ENCODE measurements at regions not wholly inside any gene's neighbourhood (a gene's known extent, or its start where the extent isn't known, plus 50 kb on each side); places are given as distances from the start of the nearest gene placed in this dataset.

DNA sequence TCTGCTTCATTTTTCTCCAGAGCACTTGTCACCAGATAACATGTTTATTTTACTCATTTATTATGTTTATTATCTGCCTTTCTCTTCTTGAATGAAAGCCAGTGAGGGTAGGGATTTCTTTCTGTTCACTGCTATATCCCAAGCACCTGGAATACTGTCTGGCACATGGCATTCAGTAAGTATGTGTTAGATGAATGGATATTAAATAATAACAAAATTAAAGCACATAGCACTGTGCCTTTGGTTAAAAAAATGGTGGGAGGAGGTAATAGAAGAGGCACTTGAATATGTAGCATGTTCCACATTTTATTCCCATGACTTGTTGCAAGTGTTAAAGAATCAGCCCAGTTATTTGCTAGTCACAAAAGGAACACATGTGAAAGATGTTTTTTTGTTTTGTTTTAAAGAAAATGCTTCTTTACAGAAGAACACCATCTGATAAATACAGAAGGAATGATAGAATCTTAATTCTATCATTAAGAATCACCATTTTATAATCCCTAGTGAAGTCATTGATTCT is 151.0 kb downstream of the DLEU7 start:
- Histone ChIP-seq H3K9ac (ENCODE audit: low read length) (no peak overlapping the region), H3K4me3 (ENCODE audit: low read depth in 1 of 2, low read length in 2 of 2) (no peak overlapping the region), H3K9me3 (ENCODE audit: low read length) (no peaks in the 10 kb centered on the region), H3K27me3 (ENCODE audit: control insufficient read depth in 1 of 2, insufficient read depth in 2 of 2, low read length in 2 of 2) (no peaks in the 10 kb centered on the region), H3K36me3 (ENCODE audit: insufficient read depth, low read length) (no peaks in the 10 kb centered on the region), H3K27ac (ENCODE audit: low read depth, low read length) (no peak overlapping the region), H3K4me1 (ENCODE audit: insufficient read depth, low read length) (peaks cover 13% of the 10 kb centered on the region)

DNA sequence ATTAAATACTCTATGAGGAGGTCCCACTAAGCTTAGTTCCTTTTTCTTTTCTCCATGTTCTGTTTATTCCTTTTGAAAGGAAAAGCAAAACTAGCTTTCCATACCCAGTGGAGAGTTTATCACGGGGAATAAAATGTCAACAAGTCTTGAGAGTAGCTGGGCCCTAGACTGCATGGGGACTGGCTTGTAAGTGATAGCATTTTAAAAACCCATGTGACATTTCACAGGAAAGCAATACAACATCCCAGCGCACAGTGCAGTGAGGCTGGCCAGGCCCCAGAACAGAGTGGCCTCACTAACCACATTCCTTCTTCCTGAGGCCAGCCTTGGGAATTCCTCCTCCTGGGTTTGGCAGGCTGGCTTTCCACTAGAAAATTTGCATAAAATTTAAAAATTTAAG is 149.8 kb downstream of the DLEU7 start:
- Histone ChIP-seq H3K9ac (ENCODE audit: low read length) (no peak overlapping the region), H3K9me3 (ENCODE audit: low read length) (no peaks in the 10 kb centered on the region), H3K36me3 (ENCODE audit: insufficient read depth, low read length) (no peaks in the 10 kb centered on the region), H3K4me1 (ENCODE audit: insufficient read depth, low read length) (peaks cover 13% of the 10 kb centered on the region), H3K4me3 (ENCODE audit: low read depth in 1 of 2, low read length in 2 of 2) (no peak overlapping the region), H3K27ac (ENCODE audit: low read depth, low read length) (no peak overlapping the region), H3K27me3 (ENCODE audit: control insufficient read depth in 1 of 2, insufficient read depth in 2 of 2, low read length in 2 of 2) (no peaks in the 10 kb centered on the region)

- Histone ChIP-seq H3K9me3 (ENCODE audit: low read length) (no peaks in the 10 kb centered on the region), H3K9ac (ENCODE audit: low read length) (no peak overlapping the region), H3K4me1 (ENCODE audit: insufficient read depth, low read length) (peaks cover 6% of the 10 kb centered on the region), H3K27me3 (ENCODE audit: control insufficient read depth in 1 of 2, insufficient read depth in 2 of 2, low read length in 2 of 2) (no peaks in the 10 kb centered on the region), H3K4me3 (ENCODE audit: low read depth in 1 of 2, low read length in 2 of 2) (no peak overlapping the region), H3K27ac (ENCODE audit: low read depth, low read length) (no peak overlapping the region), H3K36me3 (ENCODE audit: insufficient read depth, low read length) (no peaks in the 10 kb centered on the region)
Observed at GRCh38 chr13:50697746-50698539, 145.5 kb downstream of the DLEU7 start.

GRCh38 chr13:50699874-50700663 is 143.4 kb downstream of the DLEU7 start:
- Histone ChIP-seq H3K4me1 (ENCODE audit: insufficient read depth, low read length) (no peaks in the 10 kb centered on the region), H3K4me3 (ENCODE audit: low read depth in 1 of 2, low read length in 2 of 2) (no peak overlapping the region), H3K36me3 (ENCODE audit: insufficient read depth, low read length) (no peaks in the 10 kb centered on the region), H3K9ac (ENCODE audit: low read length) (no peak overlapping the region), H3K27me3 (ENCODE audit: control insufficient read depth in 1 of 2, insufficient read depth in 2 of 2, low read length in 2 of 2) (no peaks in the 10 kb centered on the region), H3K9me3 (ENCODE audit: low read length) (no peaks in the 10 kb centered on the region), H3K27ac (ENCODE audit: low read depth, low read length) (no peak overlapping the region)

- Histone ChIP-seq H3K4me3 (ENCODE audit: low read depth in 1 of 2, low read length in 2 of 2) (no peak overlapping the region), H3K9ac (ENCODE audit: low read length) (no peak overlapping the region), H3K9me3 (ENCODE audit: low read length) (no peaks in the 10 kb centered on the region), H3K36me3 (ENCODE audit: insufficient read depth, low read length) (no peaks in the 10 kb centered on the region), H3K27me3 (ENCODE audit: control insufficient read depth in 1 of 2, insufficient read depth in 2 of 2, low read length in 2 of 2) (no peaks in the 10 kb centered on the region), H3K4me1 (ENCODE audit: insufficient read depth, low read length) (no peaks in the 10 kb centered on the region), H3K27ac (ENCODE audit: low read depth, low read length) (no peak overlapping the region)
Observed at GRCh38 chr13:50700664-50701305, 142.7 kb downstream of the DLEU7 start.

DNA sequence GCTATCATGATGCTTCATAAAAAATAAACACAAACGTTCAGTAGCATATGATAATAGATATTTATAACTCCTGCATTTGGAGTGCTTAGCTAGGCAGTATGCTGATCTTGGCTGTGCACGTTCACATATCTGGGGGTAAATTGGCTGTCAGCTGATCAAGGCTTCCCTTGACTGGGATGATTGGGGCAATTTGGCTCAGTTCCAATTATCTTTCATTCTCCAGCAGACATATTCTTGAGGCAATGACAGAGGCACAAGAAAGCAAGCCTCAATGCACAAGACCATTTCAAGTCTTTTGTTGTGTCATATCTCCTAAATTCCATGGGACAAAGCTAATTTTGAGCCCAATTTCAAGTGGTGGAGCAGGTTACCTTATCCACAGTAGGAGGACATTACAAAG is 142.0 kb downstream of the DLEU7 start:
- no peaks in the 10 kb centered on the region for H3K27me3 ChIP-seq (ENCODE audit: control insufficient read depth in 1 of 2, insufficient read depth in 2 of 2, low read length in 2 of 2)
- H3K36me3 ChIP-seq (ENCODE audit: insufficient read depth, low read length): no peaks in the 10 kb centered on the region
- no peaks in the 10 kb centered on the region for H3K9me3 ChIP-seq (ENCODE audit: low read length)
- no peak overlapping the region for H3K27ac ChIP-seq (ENCODE audit: low read depth, low read length)
- no peaks in the 10 kb centered on the region for H3K4me1 ChIP-seq (ENCODE audit: insufficient read depth, low read length)
- H3K4me3 ChIP-seq (ENCODE audit: low read depth in 1 of 2, low read length in 2 of 2): no peak overlapping the region
- no peak overlapping the region for H3K9ac ChIP-seq (ENCODE audit: low read length)

DNA sequence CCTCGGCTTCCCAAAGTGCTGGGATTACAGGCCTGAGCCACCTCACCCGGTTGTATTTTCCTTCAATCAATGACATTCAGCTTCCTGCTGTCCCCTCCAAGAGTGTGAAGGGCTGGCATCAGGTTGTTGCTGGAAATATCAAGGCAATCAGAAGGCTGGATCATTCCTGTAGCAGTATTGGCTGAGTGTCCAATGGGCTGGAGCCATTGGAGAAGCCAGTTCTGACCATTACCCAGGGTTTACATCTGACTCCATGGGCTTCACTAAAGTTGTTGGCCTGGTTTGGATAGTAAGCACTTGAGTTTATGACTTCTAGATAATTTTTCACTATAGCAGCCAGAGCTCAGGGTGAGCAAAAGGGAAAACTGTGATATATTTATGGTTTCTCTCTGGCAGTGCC is 137.0 kb downstream of the DLEU7 start:
- no peak overlapping the region for H3K9ac ChIP-seq (ENCODE audit: low read length)
- no peaks in the 10 kb centered on the region for H3K4me1 ChIP-seq (ENCODE audit: insufficient read depth, low read length)
- H3K4me3 ChIP-seq (ENCODE audit: low read depth in 1 of 2, low read length in 2 of 2): no peak overlapping the region
- no peaks in the 10 kb centered on the region for H3K9me3 ChIP-seq (ENCODE audit: low read length)
- no peak overlapping the region for H3K27ac ChIP-seq (ENCODE audit: low read depth, low read length)
- H3K27me3 ChIP-seq (ENCODE audit: control insufficient read depth in 1 of 2, insufficient read depth in 2 of 2, low read length in 2 of 2): no peaks in the 10 kb centered on the region
- no peaks in the 10 kb centered on the region for H3K36me3 ChIP-seq (ENCODE audit: insufficient read depth, low read length)

DNA sequence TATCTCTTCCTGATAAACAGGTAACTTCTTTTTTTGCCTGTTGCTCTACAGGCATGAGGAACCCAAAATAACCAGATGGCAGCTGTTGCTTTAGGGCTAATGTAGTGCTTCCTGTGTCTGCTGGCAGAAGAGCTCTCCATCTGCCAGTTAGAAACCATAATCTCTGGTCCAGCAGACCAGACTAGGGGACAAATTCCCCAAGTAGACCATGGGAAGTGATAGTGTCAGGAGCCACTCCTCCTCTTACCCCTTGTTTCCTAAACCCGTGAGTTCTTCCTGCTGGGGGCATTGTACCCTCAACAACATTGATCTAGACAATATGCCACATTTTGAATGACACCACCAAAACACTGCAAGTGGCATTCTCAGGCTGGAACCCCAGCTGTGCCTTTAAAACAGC is 135.9 kb downstream of the DLEU7 start:
- Histone ChIP-seq H3K36me3 (ENCODE audit: insufficient read depth, low read length) (no peaks in the 10 kb centered on the region), H3K9me3 (ENCODE audit: low read length) (no peaks in the 10 kb centered on the region), H3K9ac (ENCODE audit: low read length) (no peak overlapping the region), H3K27ac (ENCODE audit: low read depth, low read length) (no peak overlapping the region), H3K4me3 (ENCODE audit: low read depth in 1 of 2, low read length in 2 of 2) (no peak overlapping the region), H3K27me3 (ENCODE audit: control insufficient read depth in 1 of 2, insufficient read depth in 2 of 2, low read length in 2 of 2) (no peaks in the 10 kb centered on the region), H3K4me1 (ENCODE audit: insufficient read depth, low read length) (no peaks in the 10 kb centered on the region)

DNA sequence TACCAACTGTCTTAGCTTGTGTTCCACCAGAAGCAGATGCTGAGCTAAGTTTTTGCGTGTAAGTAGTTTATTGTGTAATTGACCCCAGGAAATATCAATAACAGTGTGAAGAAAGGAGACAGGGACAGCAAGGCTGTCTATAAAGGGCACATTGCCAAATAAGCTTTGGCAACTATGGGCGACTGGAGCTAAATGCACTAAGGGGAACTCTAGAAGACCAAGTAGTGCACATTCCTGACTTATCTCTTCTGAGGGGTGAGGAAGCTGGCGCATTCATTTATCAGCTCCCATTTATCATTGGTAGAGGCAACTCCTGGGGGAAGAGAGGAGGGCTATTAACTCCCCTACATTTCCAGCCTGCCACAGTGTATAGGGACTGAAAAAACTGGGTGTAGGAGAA is 135.0 kb downstream of the DLEU7 start:
- H3K9me3 ChIP-seq (ENCODE audit: low read length): no peaks in the 10 kb centered on the region
- H3K4me3 ChIP-seq (ENCODE audit: low read depth in 1 of 2, low read length in 2 of 2): no peak overlapping the region
- no peak overlapping the region for H3K27ac ChIP-seq (ENCODE audit: low read depth, low read length)
- no peaks in the 10 kb centered on the region for H3K36me3 ChIP-seq (ENCODE audit: insufficient read depth, low read length)
- H3K4me1 ChIP-seq (ENCODE audit: insufficient read depth, low read length): no peaks in the 10 kb centered on the region
- no peak overlapping the region for H3K9ac ChIP-seq (ENCODE audit: low read length)
- no peaks in the 10 kb centered on the region for H3K27me3 ChIP-seq (ENCODE audit: control insufficient read depth in 1 of 2, insufficient read depth in 2 of 2, low read length in 2 of 2)

GRCh38 chr13:50709058-50709457 is 134.4 kb downstream of the DLEU7 start:
- no peaks in the 10 kb centered on the region for H3K4me1 ChIP-seq (ENCODE audit: insufficient read depth, low read length)
- no peaks in the 10 kb centered on the region for H3K27me3 ChIP-seq (ENCODE audit: control insufficient read depth in 1 of 2, insufficient read depth in 2 of 2, low read length in 2 of 2)
- no peak overlapping the region for H3K27ac ChIP-seq (ENCODE audit: low read depth, low read length)
- no peaks in the 10 kb centered on the region for H3K36me3 ChIP-seq (ENCODE audit: insufficient read depth, low read length)
- no peaks in the 10 kb centered on the region for H3K9me3 ChIP-seq (ENCODE audit: low read length)
- no peak overlapping the region for H3K4me3 ChIP-seq (ENCODE audit: low read depth in 1 of 2, low read length in 2 of 2)
- no peak overlapping the region for H3K9ac ChIP-seq (ENCODE audit: low read length)

DNA sequence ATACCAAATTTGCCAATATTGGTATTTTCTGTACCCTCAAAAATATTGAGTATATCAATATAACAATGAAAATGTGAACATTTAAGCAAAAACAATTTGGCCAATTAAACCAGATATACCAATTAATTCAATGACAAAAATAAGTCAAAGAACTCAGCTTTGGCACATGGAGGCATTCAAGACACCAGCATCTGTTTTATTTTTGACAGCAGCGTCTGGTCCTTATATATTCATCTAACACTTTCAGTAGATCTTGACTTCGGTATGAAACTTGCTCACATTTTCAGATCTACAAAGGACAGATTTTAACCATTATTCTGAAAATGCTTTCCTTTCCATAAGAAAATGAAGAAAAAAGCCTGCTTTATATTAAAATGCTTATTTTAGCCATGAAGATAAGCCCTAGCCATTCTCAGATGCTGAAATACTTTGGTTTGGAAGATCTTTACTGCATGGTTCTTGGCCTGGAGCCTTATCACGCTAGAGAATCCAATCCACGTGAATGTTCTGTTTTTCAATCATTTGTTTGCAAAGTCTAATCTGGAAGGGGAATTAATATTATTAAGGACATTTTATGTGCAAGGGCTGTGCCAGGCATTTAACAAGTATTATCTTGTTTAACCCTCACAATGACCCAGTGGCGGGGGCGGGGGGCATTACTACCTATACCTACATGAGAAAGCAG is 132.2 kb downstream of the DLEU7 start:
- Histone ChIP-seq H3K36me3 (ENCODE audit: insufficient read depth, low read length) (no peaks in the 10 kb centered on the region), H3K27ac (ENCODE audit: low read depth, low read length) (no peak overlapping the region), H3K4me3 (ENCODE audit: low read depth in 1 of 2, low read length in 2 of 2) (no peak overlapping the region), H3K9ac (ENCODE audit: low read length) (no peak overlapping the region), H3K4me1 (ENCODE audit: insufficient read depth, low read length) (no peaks in the 10 kb centered on the region), H3K9me3 (ENCODE audit: low read length) (no peaks in the 10 kb centered on the region), H3K27me3 (ENCODE audit: control insufficient read depth in 1 of 2, insufficient read depth in 2 of 2, low read length in 2 of 2) (no peaks in the 10 kb centered on the region)

Measured in muscle layer of colon (tissue), 2 donors.